IPS DF 4.7 (cell line): ENCODE measurements at regions not wholly inside any gene's neighbourhood (a gene's known extent, or its start where the extent isn't known, plus 50 kb on each side); places are given as distances from the start of the nearest gene placed in this dataset.

ENCODE experiments used
- DNase-seq: peaks from one replicate; pipeline ENCODE4 v3.0.0-alpha.2; 2013; ENCODE audit warnings: low spot score; ENCODE audit errors: extremely low read depth

DNA sequence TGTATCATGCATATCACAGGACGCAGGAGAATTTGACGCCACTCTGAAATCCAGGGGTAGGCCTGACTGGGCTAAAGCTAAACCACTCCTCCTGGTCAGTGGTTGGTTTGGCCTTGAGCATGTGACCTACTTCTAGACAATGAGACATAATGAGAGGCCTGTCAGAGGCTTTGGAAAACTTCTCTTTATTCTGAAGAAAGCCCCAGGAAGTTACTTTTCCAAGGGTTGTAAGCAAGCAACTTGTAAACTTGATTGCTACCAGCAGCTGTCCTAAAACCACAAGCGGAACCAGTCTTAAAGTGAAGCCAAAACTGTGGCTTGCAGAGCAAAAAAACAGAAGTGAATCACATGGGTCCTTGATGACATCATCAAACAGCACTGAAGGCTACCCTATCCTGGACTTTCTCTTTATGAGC lies 138.2 kb upstream of the COX10 start:
- DNase-seq, result no peak

DNA sequence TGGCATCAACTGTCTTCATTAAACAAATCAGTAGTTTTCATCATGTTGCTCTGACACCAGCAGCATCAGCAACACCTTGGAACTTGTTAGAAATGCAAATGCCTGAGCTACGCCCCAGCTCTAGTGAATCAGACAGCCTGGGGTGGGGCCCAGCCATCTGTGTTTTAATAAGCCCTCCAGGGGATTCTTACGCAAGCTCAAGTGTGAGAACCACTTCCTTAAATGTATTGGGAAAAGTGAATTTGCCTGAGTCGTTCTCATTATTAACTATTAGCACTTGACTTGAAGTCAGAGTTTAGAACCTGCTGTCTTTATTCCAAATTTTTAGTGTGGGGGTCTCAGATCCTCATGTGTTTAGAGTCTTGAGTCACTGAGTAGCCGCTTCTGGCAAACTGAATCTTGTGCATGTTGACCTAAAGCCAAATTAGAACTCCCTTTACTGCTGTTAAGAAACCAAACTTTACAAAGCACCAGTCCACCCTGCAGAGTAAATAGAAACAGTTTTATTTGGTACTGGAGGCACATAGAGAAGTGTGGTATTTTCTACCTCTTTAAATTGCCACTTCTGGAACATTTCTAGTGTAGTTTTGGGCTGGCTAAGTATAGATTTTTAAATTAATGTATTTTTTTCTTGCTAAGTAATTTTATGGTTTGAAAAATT lies 137.4 kb upstream of the COX10 start:
- no peak for DNase-seq

- DNase-seq, result no peak
These were observed 135.6 kb upstream of the COX10 start for GRCh38 chr17:13933441-13934276.

GRCh38 chr17:13939222-13939621 lies 130.1 kb upstream of the COX10 start:
- no peak for DNase-seq

GRCh38 chr17:13940858-13941665 lies 128.2 kb upstream of the COX10 start:
- DNase-seq, result peak; percentile 9

DNA sequence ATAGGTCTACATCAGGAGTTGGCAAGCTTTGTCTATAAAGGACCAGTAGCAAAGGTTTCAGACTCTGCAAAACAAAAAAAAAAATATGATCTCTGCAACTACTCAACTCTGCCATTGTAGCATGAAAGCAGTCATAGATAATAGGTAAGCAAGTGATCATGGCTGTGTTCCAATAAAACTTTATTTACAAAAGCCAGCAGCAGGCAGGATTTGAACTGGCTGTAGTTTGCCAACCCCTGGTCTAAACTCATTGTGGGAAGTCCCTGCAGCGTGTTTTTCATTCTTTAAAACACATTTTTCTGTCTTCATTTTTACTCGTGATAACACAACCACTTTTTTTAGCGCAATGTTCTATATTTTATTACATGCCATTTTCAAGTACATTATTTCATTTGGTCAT lies 127.5 kb upstream of the COX10 start:
- DNase-seq, result no peak

- no peak for DNase-seq
These were observed 125.4 kb upstream of the COX10 start for GRCh38 chr17:13943909-13944308.

DNA sequence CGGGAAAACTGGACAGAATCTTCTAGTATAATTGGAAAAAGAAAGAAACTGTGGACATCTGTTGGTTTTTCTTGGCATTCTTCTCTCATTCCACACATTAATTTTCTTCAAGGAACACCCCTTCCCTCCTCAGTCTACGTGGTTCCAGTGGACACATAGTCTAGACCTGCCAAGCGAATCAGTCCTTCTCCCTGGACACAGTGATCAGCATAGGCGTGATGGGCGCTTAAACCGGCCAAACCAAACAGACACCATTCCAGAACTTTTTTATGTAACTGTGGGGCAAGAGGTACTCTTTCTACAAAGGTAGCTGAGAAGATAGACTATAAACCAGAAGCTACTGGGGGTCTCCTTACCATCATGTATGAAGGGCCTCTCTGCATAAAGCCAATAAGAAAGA lies 121.8 kb upstream of the COX10 start:
- DNase-seq, result no peak

DNA sequence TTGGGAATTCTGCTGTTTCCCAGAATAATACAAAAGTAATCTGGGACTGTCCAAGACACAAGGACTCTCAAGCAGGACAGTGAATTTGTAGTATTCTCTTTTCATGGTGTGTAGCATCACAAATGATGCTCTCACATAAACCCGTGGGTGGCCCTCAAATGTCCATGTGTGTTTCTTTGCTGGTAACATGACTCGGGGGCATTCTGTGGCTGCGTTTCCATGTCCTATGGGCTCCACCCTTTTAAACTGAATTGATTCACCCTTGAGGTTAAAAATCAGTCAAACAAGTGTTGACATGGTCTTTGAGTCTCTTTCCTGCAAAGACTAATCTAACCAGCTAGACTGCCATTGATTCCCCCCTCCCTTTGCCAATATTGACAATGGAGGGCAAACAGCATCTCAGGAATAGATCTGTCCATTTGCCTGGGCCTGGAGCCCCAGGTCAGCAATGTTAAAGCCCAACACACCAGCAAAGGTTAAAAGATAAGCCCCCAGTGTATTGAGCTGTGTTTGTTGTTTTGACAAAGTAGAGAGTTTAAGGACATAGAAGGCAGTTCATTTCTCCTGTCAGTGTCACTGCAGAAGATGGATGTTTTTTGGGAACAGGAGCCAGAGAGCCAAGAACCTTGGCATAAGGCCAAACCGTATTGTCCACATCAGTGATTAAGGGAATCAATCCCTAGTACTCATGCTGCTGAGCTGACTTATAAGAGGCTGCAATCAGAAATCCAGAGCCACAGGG lies 117.1 kb upstream of the COX10 start:
- no peak for DNase-seq

DNA sequence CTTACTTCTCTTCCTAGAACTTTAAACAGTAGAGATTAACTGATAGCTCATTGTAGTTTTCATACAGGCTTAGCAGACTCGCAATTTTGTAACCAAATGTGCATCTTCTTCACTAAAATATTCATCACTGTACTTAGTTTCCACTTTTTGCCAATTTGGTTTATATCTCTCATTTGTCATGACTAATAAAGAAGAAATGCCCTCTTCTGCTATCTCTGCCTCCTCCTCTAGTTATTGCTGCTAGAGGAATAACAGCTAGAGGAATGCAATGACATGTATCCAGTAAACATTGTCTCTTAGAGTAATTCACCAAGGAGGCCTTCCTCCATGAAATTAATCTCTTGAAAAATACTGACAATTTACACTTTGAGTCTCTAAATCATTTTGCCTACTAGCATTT lies 115.5 kb upstream of the COX10 start:
- DNase-seq, result no peak

DNA sequence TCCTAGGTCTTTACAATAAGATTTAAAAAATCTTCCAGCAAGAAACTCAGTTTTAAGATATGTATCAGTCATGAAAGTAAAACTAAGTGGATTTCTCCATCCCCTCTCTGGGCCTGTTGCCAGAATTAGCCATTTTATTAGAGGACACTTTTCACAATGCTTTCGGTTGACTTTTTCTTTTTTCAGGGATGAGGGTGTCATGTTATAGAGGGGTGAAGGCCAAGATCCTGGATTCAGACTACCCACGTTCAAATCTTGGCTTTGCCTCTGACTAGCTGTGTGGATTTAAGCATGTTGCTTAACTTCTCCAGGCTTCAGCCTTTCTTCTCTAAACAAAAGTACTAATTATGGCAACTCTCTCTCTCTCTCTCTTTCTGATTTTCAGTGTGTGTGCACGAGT lies 111.7 kb upstream of the COX10 start:
- no peak for DNase-seq

- DNase-seq, result no peak
These were observed 110.5 kb upstream of the COX10 start for GRCh38 chr17:13958773-13959172.

GRCh38 chr17:13961265-13961664 lies 108.0 kb upstream of the COX10 start:
- no peak for DNase-seq

DNA sequence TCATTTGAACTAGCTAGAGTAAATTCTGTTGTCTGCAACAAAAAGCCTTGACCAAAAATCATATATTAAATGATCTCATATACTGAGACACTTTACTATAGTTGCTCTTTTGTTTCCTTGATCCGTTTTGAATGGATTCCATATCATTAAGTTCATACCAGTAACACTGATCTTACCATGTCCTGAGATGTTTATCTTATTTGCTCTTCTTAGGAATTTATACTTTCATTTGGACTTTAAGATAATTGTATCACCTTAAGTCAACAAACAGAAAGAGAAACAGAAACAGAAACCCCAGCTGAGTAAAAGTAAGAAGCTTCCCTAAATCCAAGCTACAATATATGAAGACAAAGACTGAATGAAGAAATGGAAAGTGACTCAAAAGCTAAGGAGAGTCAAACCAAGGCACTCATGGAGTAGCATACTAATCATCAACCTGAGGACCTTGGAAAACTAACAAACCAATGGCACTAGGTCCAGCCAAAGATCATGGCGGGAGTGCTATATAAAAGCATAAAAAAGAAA lies 106.5 kb upstream of the COX10 start:
- no peak for DNase-seq

DNA sequence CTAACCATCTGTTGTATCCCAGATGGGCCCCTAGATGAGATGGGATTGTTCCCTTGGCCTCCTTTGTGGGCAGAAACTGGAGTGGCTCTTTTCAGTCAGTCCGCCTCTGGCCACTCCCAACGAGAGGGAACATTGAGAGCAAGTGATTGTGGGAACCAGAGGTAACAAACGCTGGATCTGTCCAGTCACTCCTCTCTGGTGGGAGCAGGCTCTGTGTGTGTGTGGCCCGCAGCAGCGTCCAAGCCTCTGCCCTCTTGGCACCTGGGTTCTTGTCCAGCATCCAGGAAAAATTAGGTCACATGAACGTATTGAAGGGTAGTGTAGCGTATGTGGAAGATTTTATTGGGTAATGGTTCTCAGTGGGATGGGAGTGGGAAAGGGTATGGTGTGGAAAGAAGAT lies 101.9 kb upstream of the COX10 start:
- DNase-seq, result no peak

DNA sequence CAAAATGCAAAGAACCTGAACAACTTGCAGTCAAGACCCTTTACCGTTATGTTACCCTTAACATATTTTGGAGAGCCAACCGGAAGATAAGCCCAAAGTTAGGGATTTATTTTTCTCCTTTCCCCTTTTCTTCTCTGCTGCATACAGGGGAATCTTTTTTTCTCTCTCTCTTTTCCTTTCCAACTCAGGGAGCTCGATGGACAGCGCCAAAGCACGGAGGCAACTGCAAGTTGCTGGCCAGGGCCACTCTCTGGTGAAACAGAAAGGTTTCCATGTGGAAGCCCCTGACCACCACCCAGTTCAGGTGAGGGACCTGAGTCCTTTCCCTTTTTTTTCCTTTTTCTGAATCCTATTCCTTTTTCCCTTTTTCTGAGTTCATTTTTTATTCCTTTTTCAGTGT lies 98.8 kb upstream of the COX10 start:
- no peak for DNase-seq

- DNase-seq, result no peak
These were observed 95.2 kb upstream of the COX10 start for GRCh38 chr17:13973960-13974651.

GRCh38 chr17:13977837-13978236 lies 91.5 kb upstream of the COX10 start:
- no peak for DNase-seq

- DNase-seq, result no peak
These were observed 90.8 kb upstream of the COX10 start for GRCh38 chr17:13978478-13978877.

- no peak for DNase-seq
These were observed 87.4 kb upstream of the COX10 start for GRCh38 chr17:13981881-13982280.

DNA sequence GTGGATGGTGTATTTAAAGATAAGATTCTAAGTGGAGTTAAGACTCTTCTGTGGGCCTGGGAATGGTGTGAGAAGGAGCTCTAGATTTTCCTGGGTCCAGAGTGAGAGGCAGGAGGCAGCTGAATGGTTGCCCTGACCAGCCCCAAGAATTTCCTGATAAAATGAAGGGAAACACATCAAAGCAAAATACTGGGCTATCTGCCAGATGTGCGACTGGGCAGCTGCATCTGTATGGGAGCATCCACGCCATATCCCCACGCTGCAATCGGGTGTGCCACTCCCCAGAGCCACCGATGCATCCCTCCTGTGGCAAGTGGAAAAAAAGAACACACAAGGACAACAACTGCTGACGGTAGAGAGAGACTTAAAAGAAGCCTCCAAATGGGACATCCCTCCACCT lies 84.3 kb upstream of the COX10 start:
- DNase-seq, result no peak
